ENCODE measurements at regions not wholly inside any gene's neighbourhood (a gene's known extent, or its start where the extent isn't known, plus 50 kb on each side); places are given as distances from the start of the nearest gene placed in this dataset.

DNA sequence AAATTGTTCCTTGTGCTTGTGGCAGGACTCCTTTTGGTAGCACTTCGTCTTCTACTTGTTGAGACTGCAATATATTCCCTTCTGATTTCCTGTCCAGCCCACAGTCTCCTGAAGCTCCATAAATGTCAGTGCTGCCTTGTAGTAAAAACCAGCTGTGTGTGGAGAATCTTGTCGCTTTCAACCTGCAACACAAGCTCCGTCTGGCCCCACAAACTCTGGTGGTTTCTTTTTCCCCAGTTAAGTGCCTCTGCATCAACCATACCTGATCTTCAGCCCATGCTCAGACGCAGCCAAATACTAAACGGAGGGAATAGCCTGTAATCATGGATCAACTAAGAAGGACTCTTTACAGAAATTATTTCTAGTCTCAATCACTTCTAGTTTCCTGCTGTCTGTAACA lies 1133.3 kb upstream of the ADGRB3 start:
- Histone ChIP-seq H3K4me1 (ENCODE audit: control insufficient read depth, extremely low read depth, insufficient read depth, low read length) (no peaks in the 10 kb centered on the region), H3K27ac (ENCODE audit: insufficient read depth, low read depth, low read length) (no peak overlapping the region), H3K9me1 (replicated peaks; ENCODE audit: control insufficient read depth, extremely low read depth, insufficient read depth, low read length) (no peaks in the 10 kb centered on the region), H3K27me3 (ENCODE audit: control insufficient read depth in 2 of 2, insufficient read depth in 2 of 2, low read length in 2 of 2) (no peaks in the 10 kb centered on the region), H3K9ac (replicated peaks; ENCODE audit: extremely low read depth, insufficient read depth, low read length) (no peak overlapping the region), H3K79me2 (ENCODE audit: control insufficient read depth, insufficient read depth, low read length) (no peaks in the 10 kb centered on the region), H3K36me3 (ENCODE audit: control insufficient read depth in 2 of 2, extremely low read depth in 1 of 2, insufficient read depth in 2 of 2, low read length in 2 of 2) (no peaks in the 10 kb centered on the region), H3K9me3 (replicated peaks; ENCODE audit: control insufficient read depth, insufficient read depth, low read length) (no peaks in the 10 kb centered on the region), H3K4me2 (ENCODE audit: insufficient read depth, low read length) (no peak overlapping the region), H4K20me1 (replicated peaks; ENCODE audit: control insufficient read depth, extremely low read depth, insufficient read depth, low read length) (no peaks in the 10 kb centered on the region), H3K4me3 (replicated peaks in 1 of 3; ENCODE audit: insufficient read depth in 1 of 3, low read depth in 1 of 3, low read length in 3 of 3) (no peak overlapping the region), H2AFZ (ENCODE audit: low read depth, low read length) (no peak overlapping the region)
- dilution Hi-C loops (cut with MboI; ENCODE audit: extremely low pct_ligation_motif_present, low sequenced_read_pairs) (no loop called here), intact Hi-C loops (cut with micrococcal nuclease) (no loop called here)
- CTCF ChIA-PET: no interaction called here
- no TSS peak for BruUV-seq (replicated peaks)
- TF ChIP-seq, protein P1, sequence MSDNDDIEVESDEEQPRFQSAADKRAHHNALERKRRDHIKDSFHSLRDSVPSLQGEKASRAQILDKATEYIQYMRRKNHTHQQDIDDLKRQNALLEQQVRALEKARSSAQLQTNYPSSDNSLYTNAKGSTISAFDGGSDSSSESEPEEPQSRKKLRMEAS (IDR thresholded peaks at IDR 0.05; ENCODE audit: insufficient read depth, insufficient read length): no peak
- TF ChIP-seq MYC (IDR thresholded peaks at IDR 0.05; ENCODE audit: low read depth, low read length) (no peak), POLR2A (IDR thresholded peaks at IDR 0.05; ENCODE audit: low read depth, low read length) (no peak), POLR2AphosphoS5 (IDR thresholded peaks at IDR 0.05; ENCODE audit: insufficient read depth, low read depth, low read length) (no peak), FOS (IDR thresholded peaks at IDR 0.05; ENCODE audit: borderline replicate concordance, insufficient read depth, low read length) (no peak), EZH2 (IDR thresholded peaks at IDR 0.05; ENCODE audit: borderline replicate concordance, low read depth, low read length, severe bottlenecking) (no peak), GATA2 (IDR thresholded peaks at IDR 0.05; ENCODE audit: insufficient read depth, insufficient read length, low read depth, low read length) (no peak), JUN (IDR thresholded peaks at IDR 0.05; ENCODE audit: borderline replicate concordance, insufficient read depth, insufficient read length, low read depth) (no peak)
- TF ChIP-seq, protein P2, sequence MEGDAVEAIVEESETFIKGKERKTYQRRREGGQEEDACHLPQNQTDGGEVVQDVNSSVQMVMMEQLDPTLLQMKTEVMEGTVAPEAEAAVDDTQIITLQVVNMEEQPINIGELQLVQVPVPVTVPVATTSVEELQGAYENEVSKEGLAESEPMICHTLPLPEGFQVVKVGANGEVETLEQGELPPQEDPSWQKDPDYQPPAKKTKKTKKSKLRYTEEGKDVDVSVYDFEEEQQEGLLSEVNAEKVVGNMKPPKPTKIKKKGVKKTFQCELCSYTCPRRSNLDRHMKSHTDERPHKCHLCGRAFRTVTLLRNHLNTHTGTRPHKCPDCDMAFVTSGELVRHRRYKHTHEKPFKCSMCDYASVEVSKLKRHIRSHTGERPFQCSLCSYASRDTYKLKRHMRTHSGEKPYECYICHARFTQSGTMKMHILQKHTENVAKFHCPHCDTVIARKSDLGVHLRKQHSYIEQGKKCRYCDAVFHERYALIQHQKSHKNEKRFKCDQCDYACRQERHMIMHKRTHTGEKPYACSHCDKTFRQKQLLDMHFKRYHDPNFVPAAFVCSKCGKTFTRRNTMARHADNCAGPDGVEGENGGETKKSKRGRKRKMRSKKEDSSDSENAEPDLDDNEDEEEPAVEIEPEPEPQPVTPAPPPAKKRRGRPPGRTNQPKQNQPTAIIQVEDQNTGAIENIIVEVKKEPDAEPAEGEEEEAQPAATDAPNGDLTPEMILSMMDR (IDR thresholded peaks at IDR 0.05; ENCODE audit: extremely low read depth in 1 of 2, insufficient read depth in 1 of 2, low read depth in 1 of 2, low read length in 2 of 2): no peak
- FAIRE-seq: no peak
- POLR2A ChIA-PET: no interaction called here
- DNase-seq (ENCODE audit: low read depth, low spot score): no peak

Data from endothelial cell of umbilical vein (primary cell).